ENCODE measurements at regions not wholly inside any gene's neighbourhood (a gene's known extent, or its start where the extent isn't known, plus 50 kb on each side); places are given as distances from the start of the nearest gene placed in this dataset.

DNA sequence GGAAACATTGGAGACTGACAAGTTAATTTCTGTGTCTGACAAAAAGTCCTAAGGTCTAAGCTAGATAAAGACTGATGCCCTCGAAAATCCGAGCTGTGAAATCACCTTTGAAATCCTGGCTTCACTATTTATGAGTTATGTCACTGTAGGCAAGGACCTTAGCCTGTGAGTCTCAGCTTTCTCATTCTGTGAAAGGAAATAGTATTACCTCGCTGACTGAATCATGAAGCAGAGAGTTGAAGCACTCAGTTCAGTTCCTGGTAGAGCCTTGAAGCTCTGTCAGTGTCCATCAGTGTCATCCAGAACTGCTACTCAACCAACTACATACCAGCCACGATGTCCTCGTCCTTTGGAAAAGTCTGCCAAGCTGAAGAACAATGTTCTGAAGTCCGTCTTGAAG lies 1025.6 kb upstream of the GYPC start:
- TF ChIP-seq ZNF274 (IDR thresholded peaks at IDR 0.05; ENCODE audit: low read depth, low read length), result no peak
- TF ChIP-seq YY1 (IDR thresholded peaks at IDR 0.05; ENCODE audit: insufficient read depth, insufficient read length), result no peak
